H1 (cell line): ENCODE measurements at regions not wholly inside any gene's neighbourhood (a gene's known extent, or its start where the extent isn't known, plus 50 kb on each side); places are given as distances from the start of the nearest gene placed in this dataset.

Source experiments
- NANOG ChIP-seq: IDR thresholded peaks from 2 replicates; pipeline ENCODE4 v1.6.1; 2011; ENCODE audit warnings: low read length, low read depth, mild to moderate bottlenecking, inconsistent platforms; ENCODE audit not compliant: insufficient read depth, poor library complexity, severe bottlenecking
- SP1 ChIP-seq: IDR thresholded peaks from 2 replicates; pipeline ENCODE4 v1.6.1; 2011; ENCODE audit warnings: low read depth, low read length
- SRF ChIP-seq: IDR thresholded peaks from 2 replicates; pipeline ENCODE4 v1.6.1; 2011; ENCODE audit warnings: mild to moderate bottlenecking, low read depth, low read length, moderate library complexity
- USF2 ChIP-seq: IDR thresholded peaks from 2 replicates; pipeline ENCODE4 v1.6.1; 2011; ENCODE audit warnings: low read length, improper control_type of control experiment

GRCh38 chr19:34067861-34068271, 104.4 kb upstream of the LSM14A start (continued):
- TF ChIP-seq USF2 (no peak), SP1 (no peak), SRF (no peak), NANOG (no peak)
- TF ChIP-seq, all 59 proteins: peak for 0
